Endothelial cell of umbilical vein (primary cell): ENCODE measurements at regions not wholly inside any gene's neighbourhood (a gene's known extent, or its start where the extent isn't known, plus 50 kb on each side); places are given as distances from the start of the nearest gene placed in this dataset.

Experiments
- CTCF ChIP-seq, 2 donors: IDR thresholded peaks; 1 replicate in 1 of 2; 2 replicates in 1 of 2; pipeline ENCODE4 v1.5.1; 2011; ENCODE audit warnings: low read length in 2 of 2, mild to moderate bottlenecking in 2 of 2, moderate library complexity in 2 of 2, control low read depth in 1 of 2, inconsistent platforms in 1 of 2, low read depth in 1 of 2; ENCODE audit not compliant: insufficient read depth in 1 of 2; ENCODE audit errors: extremely low read depth in 1 of 2
- EZH2 ChIP-seq: IDR thresholded peaks from 2 replicates; pipeline ENCODE4 v1.6.1; 2012; ENCODE audit warnings: borderline replicate concordance, low read depth, mild to moderate bottlenecking, moderate library complexity, low read length, inconsistent platforms; ENCODE audit not compliant: severe bottlenecking
- FOS ChIP-seq: IDR thresholded peaks from 2 replicates; pipeline ENCODE4 v1.6.1; 2011; ENCODE audit warnings: mild to moderate bottlenecking, low read length, moderate library complexity, borderline replicate concordance; ENCODE audit not compliant: insufficient read depth
- MYC ChIP-seq: IDR thresholded peaks from one replicate; pipeline ENCODE4 v1.6.1; 2011; ENCODE audit warnings: mild to moderate bottlenecking, low read depth, low read length
- POLR2A ChIP-seq: IDR thresholded peaks from 2 replicates; pipeline ENCODE4 v1.6.1; 2012; ENCODE audit warnings: low read depth, mild to moderate bottlenecking, control low read depth, low read length
- POLR2AphosphoS5 ChIP-seq: IDR thresholded peaks from 2 replicates; pipeline ENCODE4 v1.6.1; 2012; ENCODE audit warnings: low read depth, mild to moderate bottlenecking, control low read depth, low read length, moderate library complexity; ENCODE audit not compliant: insufficient read depth
- TF ChIP-seq, protein P1 (sequence below): IDR thresholded peaks from 2 replicates; pipeline ENCODE4 v1.6.1; 2011; ENCODE audit not compliant: insufficient read depth, insufficient read length

GRCh38 chr12:131267576-131267975 is 313.9 kb downstream of the ADGRD1 start:
- TF ChIP-seq EZH2, result no peak
- TF ChIP-seq, protein P1, sequence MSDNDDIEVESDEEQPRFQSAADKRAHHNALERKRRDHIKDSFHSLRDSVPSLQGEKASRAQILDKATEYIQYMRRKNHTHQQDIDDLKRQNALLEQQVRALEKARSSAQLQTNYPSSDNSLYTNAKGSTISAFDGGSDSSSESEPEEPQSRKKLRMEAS, result no peak
- TF ChIP-seq POLR2AphosphoS5, result no peak
- TF ChIP-seq MYC, result no peak
- no peak for TF ChIP-seq CTCF (IDR thresholded peaks at IDR 0.05; ENCODE audit: extremely low read depth in 1 of 2, insufficient read depth in 1 of 2, low read depth in 1 of 2, low read length in 2 of 2)
- no peak for TF ChIP-seq POLR2A
- TF ChIP-seq FOS, result no peak
